SIG-M5 treated with dmso at 0.1 percent for 504 hours (cell line): ENCODE measurements at regions not wholly inside any gene's neighbourhood (a gene's known extent, or its start where the extent isn't known, plus 50 kb on each side); places are given as distances from the start of the nearest gene placed in this dataset.
"Not testable (repeated sequence)": the region's sequence is repeated elsewhere in the genome, so short reads cannot be mapped to it uniquely, and the experiment has no call there.

Experiments
- DNase-seq: peaks from one replicate; lab custom pipeline; 2025; ENCODE audit not compliant: unreplicated experiment; lab: John Stamatoyannopoulos, UW

DNA sequence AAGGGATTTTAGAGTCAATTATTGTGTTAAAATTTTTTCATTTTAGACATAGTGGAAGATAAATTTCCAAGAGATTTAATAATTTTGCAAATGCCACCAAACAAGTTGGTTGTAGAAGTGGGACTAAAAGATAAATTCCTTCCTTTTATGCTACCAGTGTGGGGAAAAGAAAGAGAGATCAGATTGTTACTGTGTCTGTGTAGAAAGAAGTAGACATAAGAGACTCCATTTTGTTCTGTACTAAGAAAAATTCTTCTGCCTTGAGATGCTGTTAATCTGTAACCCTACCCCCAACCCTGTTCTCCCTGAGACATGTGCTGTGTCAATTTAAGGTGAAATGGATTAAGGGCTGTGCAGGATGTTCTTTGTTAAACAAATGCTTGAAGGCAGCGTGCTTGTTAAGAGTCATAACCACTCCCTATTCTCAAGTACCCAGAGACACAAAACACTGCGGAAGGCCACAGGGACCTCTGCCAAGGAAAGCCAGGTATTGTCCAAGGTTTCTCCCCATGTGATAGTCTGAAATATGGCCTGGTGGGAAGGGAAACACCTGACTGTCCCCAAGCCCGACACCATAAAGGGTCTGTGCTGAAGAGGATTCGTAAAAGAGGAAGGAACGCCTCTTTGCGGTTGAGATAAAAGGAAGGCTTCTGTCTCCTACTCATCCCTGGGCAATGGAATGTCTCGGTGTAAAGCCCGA, 117.0 kb downstream of the CEP44 start:
- DNase-seq, result not testable (repeated sequence)

DNA sequence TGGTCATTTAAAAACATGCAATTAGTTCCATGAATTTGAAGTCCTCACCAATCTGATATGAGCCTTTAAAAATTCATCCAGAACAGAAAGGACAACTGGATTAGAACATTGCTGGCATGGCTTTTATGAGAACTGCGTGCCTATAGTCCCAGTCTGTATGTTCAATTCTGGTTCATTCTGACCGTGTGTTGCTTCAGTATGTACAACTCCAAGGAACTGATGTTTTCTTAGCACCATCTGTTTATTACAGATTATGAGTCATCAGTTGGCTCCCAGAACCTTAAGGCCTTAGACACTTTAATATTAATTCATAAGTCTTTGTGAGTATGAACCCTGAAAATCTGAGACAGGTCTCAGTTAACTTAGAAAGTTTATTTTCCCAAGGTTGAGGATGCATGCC, 115.0 kb downstream of the CEP44 start:
- no peak for DNase-seq

GRCh38 chr4:174397366-174398155, 113.8 kb downstream of the CEP44 start:
- DNase-seq, result no peak

DNA sequence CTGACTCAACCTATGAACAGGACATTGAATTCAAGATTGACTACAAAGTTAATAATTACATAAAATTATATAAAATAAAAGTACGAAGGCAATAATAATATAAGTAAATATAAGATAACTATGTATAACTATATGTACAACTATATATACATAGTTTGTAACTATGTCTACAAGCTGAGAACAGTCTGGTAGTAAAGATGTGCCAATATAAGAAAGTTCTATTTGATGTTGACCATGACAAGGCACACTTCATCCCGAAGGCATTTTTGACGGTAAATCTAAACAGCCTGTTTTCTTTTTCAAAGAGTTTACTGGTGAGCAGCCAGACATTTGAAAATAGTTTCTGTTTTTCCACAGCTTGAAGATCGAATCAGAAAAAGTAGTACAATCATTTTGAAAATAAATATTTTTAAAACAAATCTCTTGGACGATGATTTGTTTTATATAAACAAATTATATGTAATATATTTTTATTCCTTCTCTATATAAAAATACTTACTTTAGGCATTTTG, 112.9 kb downstream of the CEP44 start:
- DNase-seq, result no peak

DNA sequence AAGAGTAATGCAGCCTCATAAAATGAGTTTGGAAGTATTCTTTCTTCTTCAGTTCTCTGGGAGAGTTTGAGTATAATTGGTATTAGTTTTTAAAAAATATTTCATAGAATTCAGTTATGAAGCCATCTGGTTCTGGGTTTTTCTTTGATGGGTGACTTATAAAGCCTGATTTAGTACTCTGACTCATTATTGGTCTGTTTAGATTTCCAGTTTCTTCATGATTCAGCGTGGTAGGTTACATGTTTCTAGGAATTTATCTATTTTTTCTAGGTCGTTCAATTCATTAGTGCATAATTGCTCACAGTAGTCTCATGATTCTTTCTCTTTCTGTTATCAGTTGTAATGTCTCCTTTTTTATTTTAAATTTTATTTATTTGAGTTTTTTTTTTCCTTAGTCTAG, 111.2 kb downstream of the CEP44 start:
- DNase-seq, result no peak

DNA sequence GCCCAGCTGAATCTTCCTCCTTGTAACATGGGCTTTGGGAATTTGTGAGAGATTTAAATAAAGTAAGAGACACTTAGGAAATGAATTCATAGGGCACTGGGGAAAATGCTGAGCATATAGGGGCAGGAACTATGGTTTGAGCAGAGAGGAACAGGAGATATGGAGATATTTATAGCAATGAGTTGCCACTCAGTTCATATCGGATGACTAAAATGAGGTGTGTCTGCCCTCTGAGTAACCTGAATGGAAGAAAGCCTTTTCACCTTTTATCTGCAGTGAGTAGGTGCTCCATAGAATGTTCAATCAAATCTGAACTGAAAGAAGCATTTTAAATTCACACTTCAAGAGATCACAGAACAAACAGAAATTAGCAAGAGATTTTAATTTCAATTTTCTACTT, 105.7 kb downstream of the CEP44 start:
- no peak for DNase-seq

- no peak for DNase-seq
Measured at GRCh38 chr4:174388461-174389145, 104.9 kb downstream of the CEP44 start.

GRCh38 chr4:174387721-174388120, 104.0 kb downstream of the CEP44 start:
- no peak for DNase-seq

GRCh38 chr4:174387143-174387542, 103.4 kb downstream of the CEP44 start:
- DNase-seq, result no peak

DNA sequence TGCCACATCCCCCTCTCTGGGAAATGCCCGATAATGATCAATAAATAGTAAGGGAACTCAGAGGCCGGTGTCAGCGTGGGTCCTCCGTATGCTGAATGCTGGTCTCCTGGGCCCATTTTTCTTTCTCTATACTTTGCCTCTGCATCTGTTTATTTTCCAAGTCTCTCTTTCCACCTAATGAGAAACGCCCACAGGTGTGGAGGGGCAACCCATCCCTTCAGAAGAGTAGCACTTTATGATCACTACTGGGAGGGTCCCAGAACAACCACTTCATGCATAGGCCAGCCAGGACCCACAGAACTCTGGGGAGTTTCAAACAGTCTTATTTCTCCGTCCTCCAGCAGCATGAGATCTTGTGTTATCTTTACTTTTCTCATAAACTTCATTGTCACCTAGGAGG, 100.1 kb downstream of the CEP44 start:
- no peak for DNase-seq

GRCh38 chr4:174382938-174383605, 99.4 kb downstream of the CEP44 start:
- DNase-seq, result not testable (repeated sequence)
